KMS-11 (cell line): ENCODE measurements at regions not wholly inside any gene's neighbourhood (a gene's known extent, or its start where the extent isn't known, plus 50 kb on each side); places are given as distances from the start of the nearest gene placed in this dataset.

Experiments used
- H2AFZ ChIP-seq: fragments of 200-600 bp; sonication (generic); 2 replicates; pipeline ENCODE4 v1.6.1; 2016; ENCODE audit warnings: antibody characterized with exemption, mixed run types, low read depth
- H3K27ac ChIP-seq: fragments of 200-600 bp; sonication (generic); 2 replicates; pipeline ENCODE4 v1.6.1; 2016; ENCODE audit warnings: mild to moderate bottlenecking, mixed run types
- H3K27me3 ChIP-seq: fragments of 200-600 bp; sonication (generic); 2 replicates; pipeline ENCODE4 v1.6.1; 2017; ENCODE audit warnings: mild to moderate bottlenecking, low read depth, mixed run types, moderate library complexity; ENCODE audit not compliant: insufficient read depth
- H3K36me3 ChIP-seq: fragments of 200-600 bp; sonication (generic); 2 replicates; pipeline ENCODE4 v1.6.1; 2017; ENCODE audit warnings: mild to moderate bottlenecking, mixed run types; ENCODE audit not compliant: insufficient read depth
- H3K4me1 ChIP-seq: fragments of 200-600 bp; sonication (generic); 2 replicates; pipeline ENCODE4 v1.6.1; 2016; ENCODE audit warnings: mild to moderate bottlenecking, low read depth, mixed run types; ENCODE audit not compliant: poor library complexity, severe bottlenecking
- H3K4me2 ChIP-seq: fragments of 200-600 bp; sonication (generic); 2 replicates; pipeline ENCODE4 v1.7.0; 2016; ENCODE audit warnings: mild to moderate bottlenecking, mixed run types
- H3K4me3 ChIP-seq: fragments of 200-600 bp; sonication (generic); IDR thresholded peaks from 2 replicates; pipeline ENCODE4 v1.6.1; 2017; ENCODE audit warnings: low read depth, low read length, mixed read lengths; ENCODE audit not compliant: insufficient read depth
- H3K79me2 ChIP-seq: fragments of 200-600 bp; sonication (generic); 2 replicates; pipeline ENCODE4 v1.6.1; 2016; ENCODE audit warnings: low read depth, mixed run types; ENCODE audit not compliant: insufficient read depth
- H3K9ac ChIP-seq: fragments of 200-600 bp; sonication (generic); 2 replicates; pipeline ENCODE4 v1.6.1; 2016; ENCODE audit warnings: mild to moderate bottlenecking, mixed run types
- H4K20me1 ChIP-seq: fragments of 200-600 bp; sonication (generic); 2 replicates; pipeline ENCODE4 v1.6.1; 2016; ENCODE audit warnings: mild to moderate bottlenecking, mixed run types; ENCODE audit not compliant: insufficient read depth
- CTCF ChIP-seq: fragments of 200-600 bp; sonication (generic); conservative IDR thresholded peaks from 2 replicates; pipeline ENCODE4 v1.6.1; 2017; ENCODE audit warnings: low read depth, mild to moderate bottlenecking, antibody characterized with exemption, low read length, moderate library complexity, mixed read lengths

GRCh38 chr3:882533-882932 lies 210.3 kb upstream of the CNTN6 start:
- H3K4me2 ChIP-seq, result no peak overlapping the region
- no peaks in the 10 kb centered on the region for H3K27me3 ChIP-seq
- H3K36me3 ChIP-seq, result no peaks in the 10 kb centered on the region

GRCh38 chr3:901953-902778 lies 190.7 kb upstream of the CNTN6 start:
- Histone ChIP-seq H3K9ac (no peak overlapping the region), H3K4me2 (no peak overlapping the region), H3K36me3 (no peaks in the 10 kb centered on the region), H2AFZ (no peak overlapping the region), H3K79me2 (no peaks in the 10 kb centered on the region), H4K20me1 (no peaks in the 10 kb centered on the region), H3K4me3 (no peak overlapping the region), H3K4me1 (no peaks in the 10 kb centered on the region), H3K27ac (no peak overlapping the region), H3K27me3 (no peaks in the 10 kb centered on the region)
- TF ChIP-seq CTCF, result peak; percentile 55

More at GRCh38 chr3:882533-882932, 210.3 kb upstream of the CNTN6 start:
- no peak overlapping the region for H3K9ac ChIP-seq
- H3K4me1 ChIP-seq, result no peaks in the 10 kb centered on the region
- no peak overlapping the region for H3K27ac ChIP-seq
- H4K20me1 ChIP-seq, result no peaks in the 10 kb centered on the region
- no peak for TF ChIP-seq CTCF
- no peak overlapping the region for H3K4me3 ChIP-seq
- no peak overlapping the region for H2AFZ ChIP-seq
- no peaks in the 10 kb centered on the region for H3K79me2 ChIP-seq

DNA sequence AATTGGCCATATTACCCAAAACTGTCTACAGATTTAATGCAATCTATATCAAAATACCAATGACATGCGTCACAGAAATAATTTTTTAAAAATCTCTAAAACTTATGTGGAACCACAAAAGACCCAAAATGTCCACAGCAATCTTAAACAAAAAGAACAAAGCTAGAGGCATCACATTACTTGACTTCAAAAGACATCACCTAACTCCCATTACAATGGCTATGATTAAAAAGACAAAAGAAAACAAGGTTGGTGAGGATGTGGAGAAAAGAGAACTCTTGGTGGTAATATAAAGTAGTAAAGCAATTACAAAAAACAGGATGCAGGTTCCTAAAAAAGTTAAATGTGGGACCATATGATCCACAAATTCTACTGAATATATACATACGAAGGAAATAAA lies 187.6 kb upstream of the CNTN6 start:
- Histone ChIP-seq H3K27ac (no peak overlapping the region), H4K20me1 (no peaks in the 10 kb centered on the region), H3K36me3 (no peaks in the 10 kb centered on the region), H3K4me1 (no peaks in the 10 kb centered on the region), H3K27me3 (no peaks in the 10 kb centered on the region), H3K4me2 (no peak overlapping the region), H3K9ac (no peak overlapping the region), H3K4me3 (no peak overlapping the region), H2AFZ (no peak overlapping the region), H3K79me2 (no peaks in the 10 kb centered on the region)
- no peak for TF ChIP-seq CTCF

DNA sequence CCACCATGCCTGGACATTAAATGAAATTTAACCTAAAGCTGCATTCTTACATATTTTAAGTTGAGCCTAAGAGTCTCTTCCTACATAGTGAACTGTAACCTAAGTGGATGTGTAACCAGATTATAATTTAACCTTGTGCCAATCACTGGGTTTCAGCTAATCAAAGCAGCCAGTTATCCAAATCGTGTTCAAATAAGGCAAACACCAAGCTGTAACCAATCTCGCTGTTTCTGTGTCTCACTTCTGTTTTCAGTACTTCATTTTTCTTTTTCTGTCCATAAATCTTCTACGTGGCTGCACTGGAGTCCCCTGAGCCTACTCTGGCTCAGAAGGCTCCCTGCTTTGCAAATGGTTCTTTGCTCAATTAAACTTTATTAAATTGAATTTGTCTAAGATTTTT lies 186.1 kb upstream of the CNTN6 start:
- Histone ChIP-seq H3K9ac (no peak overlapping the region), H3K79me2 (no peaks in the 10 kb centered on the region), H3K4me3 (no peak overlapping the region)

More for the DNA sequence above, 186.1 kb upstream of the CNTN6 start:
- Histone ChIP-seq H3K4me1 (no peaks in the 10 kb centered on the region), H3K27ac (no peak overlapping the region), H4K20me1 (no peaks in the 10 kb centered on the region), H2AFZ (no peak overlapping the region), H3K27me3 (no peaks in the 10 kb centered on the region), H3K4me2 (no peak overlapping the region), H3K36me3 (no peaks in the 10 kb centered on the region)
- TF ChIP-seq CTCF, result no peak
